Loucy (cell line): ENCODE measurements at regions not wholly inside any gene's neighbourhood (a gene's known extent, or its start where the extent isn't known, plus 50 kb on each side); places are given as distances from the start of the nearest gene placed in this dataset.

Source experiments
- H2AFZ ChIP-seq: fragments of 200-600 bp; sonication (generic); 2 replicates; pipeline ENCODE4 v1.6.0; 2016; ENCODE audit warnings: antibody characterized with exemption, mild to moderate bottlenecking, low read length, moderate library complexity
- H3F3A ChIP-seq: fragments of 200-600 bp; 2 replicates; pipeline ENCODE4 v1.6.0; 2016; ENCODE audit warnings: antibody characterized with exemption, low read depth, mild to moderate bottlenecking
- H3K27me3 ChIP-seq: fragments of 200-600 bp; sonication (generic); 2 replicates; pipeline ENCODE4 v1.6.1; 2014; ENCODE audit warnings: low read length, mild to moderate bottlenecking; ENCODE audit not compliant: insufficient read depth, poor library complexity, severe bottlenecking
- H3K36me3 ChIP-seq: fragments of 200-600 bp; sonication (generic); 2 replicates; pipeline ENCODE4 v1.6.1; 2016; ENCODE audit warnings: low read length; ENCODE audit not compliant: insufficient read depth
- H3K4me1 ChIP-seq: fragments of 200-600 bp; sonication (generic); 2 replicates; pipeline ENCODE4 v1.5.1; 2014; ENCODE audit warnings: low read length, mild to moderate bottlenecking; ENCODE audit not compliant: insufficient read depth, poor library complexity, severe bottlenecking
- H3K4me2 ChIP-seq: fragments of 200-600 bp; sonication (generic); 2 replicates; pipeline ENCODE4 v1.6.0; 2014; ENCODE audit warnings: antibody characterized with exemption, low read length, low read depth, mild to moderate bottlenecking; ENCODE audit not compliant: poor library complexity, severe bottlenecking
- H3K4me3 ChIP-seq: fragments of 200-600 bp; sonication (generic); 2 replicates; pipeline ENCODE4 v1.5.1; 2014; ENCODE audit warnings: low read length, mild to moderate bottlenecking, mixed read lengths; ENCODE audit not compliant: poor library complexity, severe bottlenecking
- H3K79me2 ChIP-seq: fragments of 200-600 bp; sonication (generic); 2 replicates; pipeline ENCODE4 v1.6.1; 2014; ENCODE audit warnings: low read length; ENCODE audit not compliant: insufficient read depth
- H3K9ac ChIP-seq: fragments of 200-600 bp; sonication (generic); 2 replicates; pipeline ENCODE4 v1.6.0; 2014; ENCODE audit warnings: mild to moderate bottlenecking, low read depth, low read length, moderate library complexity; ENCODE audit not compliant: poor library complexity, severe bottlenecking
- H3K9me2 ChIP-seq: fragments of 200-600 bp; sonication (generic); replicated peaks from 2 replicates; pipeline ENCODE4 v1.6.1; 2016; ENCODE audit warnings: low read depth, low read length, mixed read lengths
- H3K9me3 ChIP-seq: fragments of 200-600 bp; sonication (generic); 2 replicates; pipeline ENCODE4 v1.6.1; 2014; ENCODE audit warnings: mild to moderate bottlenecking, antibody characterized with exemption, low read length, low read depth; ENCODE audit not compliant: insufficient read depth
- H4K20me1 ChIP-seq: fragments of 200-600 bp; sonication (generic); 2 replicates; pipeline ENCODE4 v1.6.0; 2014; ENCODE audit warnings: antibody characterized with exemption, low read length, mild to moderate bottlenecking; ENCODE audit not compliant: insufficient read depth, poor library complexity, severe bottlenecking
- EZH2phosphoT487 ChIP-seq: fragments of 200-600 bp; IDR thresholded peaks from 2 replicates; pipeline ENCODE4 v1.6.1; 2018; ENCODE audit warnings: antibody characterized with exemption, mild to moderate bottlenecking, moderate library complexity, borderline replicate concordance
- TF ChIP-seq, protein P1 (sequence below): fragments of 200-600 bp; sonication (generic); conservative IDR thresholded peaks from 2 replicates; pipeline ENCODE4 v1.5.1; 2014; ENCODE audit warnings: mild to moderate bottlenecking, antibody characterized with exemption, low read length

GRCh38 chr6:90707246-90707645, 120.4 kb upstream of the MAP3K7 start:
- no peaks in the 10 kb centered on the region for H3K9me2 ChIP-seq
- H3K79me2 ChIP-seq: no peaks in the 10 kb centered on the region
- no peaks in the 10 kb centered on the region for H3K36me3 ChIP-seq
- no peaks in the 10 kb centered on the region for H3K27me3 ChIP-seq
- no peak overlapping the region for H3K4me3 ChIP-seq
- no peak for TF ChIP-seq EZH2phosphoT487
- TF ChIP-seq, protein P1, sequence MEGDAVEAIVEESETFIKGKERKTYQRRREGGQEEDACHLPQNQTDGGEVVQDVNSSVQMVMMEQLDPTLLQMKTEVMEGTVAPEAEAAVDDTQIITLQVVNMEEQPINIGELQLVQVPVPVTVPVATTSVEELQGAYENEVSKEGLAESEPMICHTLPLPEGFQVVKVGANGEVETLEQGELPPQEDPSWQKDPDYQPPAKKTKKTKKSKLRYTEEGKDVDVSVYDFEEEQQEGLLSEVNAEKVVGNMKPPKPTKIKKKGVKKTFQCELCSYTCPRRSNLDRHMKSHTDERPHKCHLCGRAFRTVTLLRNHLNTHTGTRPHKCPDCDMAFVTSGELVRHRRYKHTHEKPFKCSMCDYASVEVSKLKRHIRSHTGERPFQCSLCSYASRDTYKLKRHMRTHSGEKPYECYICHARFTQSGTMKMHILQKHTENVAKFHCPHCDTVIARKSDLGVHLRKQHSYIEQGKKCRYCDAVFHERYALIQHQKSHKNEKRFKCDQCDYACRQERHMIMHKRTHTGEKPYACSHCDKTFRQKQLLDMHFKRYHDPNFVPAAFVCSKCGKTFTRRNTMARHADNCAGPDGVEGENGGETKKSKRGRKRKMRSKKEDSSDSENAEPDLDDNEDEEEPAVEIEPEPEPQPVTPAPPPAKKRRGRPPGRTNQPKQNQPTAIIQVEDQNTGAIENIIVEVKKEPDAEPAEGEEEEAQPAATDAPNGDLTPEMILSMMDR: no peak
- H3F3A ChIP-seq: no peaks in the 10 kb centered on the region; the same call in 1 of the 2 replicates
- H4K20me1 ChIP-seq: no peaks in the 10 kb centered on the region
- H3K4me1 ChIP-seq: no peaks in the 10 kb centered on the region
- H3K4me2 ChIP-seq: no peak overlapping the region
- H3K9ac ChIP-seq: no peak overlapping the region
- H2AFZ ChIP-seq: no peak overlapping the region
- no peaks in the 10 kb centered on the region for H3K9me3 ChIP-seq

GRCh38 chr6:90703336-90703735, 116.5 kb upstream of the MAP3K7 start:
- no peaks in the 10 kb centered on the region; the same call in 1 of the 2 replicates for H3F3A ChIP-seq
- TF ChIP-seq EZH2phosphoT487: no peak
- TF ChIP-seq, protein P1: no peak
- no peaks in the 10 kb centered on the region for H4K20me1 ChIP-seq
- no peaks in the 10 kb centered on the region for H3K27me3 ChIP-seq
- H3K9me2 ChIP-seq: no peaks in the 10 kb centered on the region
- H2AFZ ChIP-seq: no peak overlapping the region
- no peak overlapping the region for H3K4me3 ChIP-seq
- H3K36me3 ChIP-seq: no peaks in the 10 kb centered on the region
- H3K9ac ChIP-seq: no peak overlapping the region
- H3K4me2 ChIP-seq: no peak overlapping the region
- no peaks in the 10 kb centered on the region for H3K4me1 ChIP-seq
- no peaks in the 10 kb centered on the region for H3K9me3 ChIP-seq
- H3K79me2 ChIP-seq: no peaks in the 10 kb centered on the region

DNA sequence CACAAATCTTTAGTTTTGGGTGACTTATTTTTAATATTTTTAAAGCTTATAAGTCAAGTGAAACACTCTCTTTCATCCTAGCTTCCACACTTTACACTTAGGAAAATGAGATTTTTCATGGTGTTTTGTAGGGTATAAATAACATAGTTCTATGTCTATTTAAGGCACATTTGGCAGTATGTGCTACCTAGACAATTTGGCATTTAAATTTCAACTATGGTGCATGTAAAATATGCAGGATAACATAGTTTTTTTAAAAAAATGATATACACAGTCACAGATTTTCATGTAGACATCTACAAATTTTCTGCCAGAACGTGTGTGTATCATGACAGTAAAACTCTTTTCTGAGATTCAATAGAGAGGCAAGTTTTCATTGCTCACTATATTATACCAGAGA, 115.1 kb upstream of the MAP3K7 start:
- Histone ChIP-seq H3K9me2 (no peaks in the 10 kb centered on the region), H3K36me3 (no peaks in the 10 kb centered on the region), H3K9ac (no peak overlapping the region), H3K4me2 (no peak overlapping the region), H3K79me2 (no peaks in the 10 kb centered on the region), H3F3A (no peaks in the 10 kb centered on the region; the same call in 1 of the 2 replicates), H3K9me3 (no peaks in the 10 kb centered on the region), H3K27me3 (no peaks in the 10 kb centered on the region), H4K20me1 (no peaks in the 10 kb centered on the region), H2AFZ (no peak overlapping the region), H3K4me3 (no peak overlapping the region), H3K4me1 (no peaks in the 10 kb centered on the region)
- TF ChIP-seq, protein P1: no peak
- TF ChIP-seq EZH2phosphoT487: no peak
